Breast epithelium (tissue), 3 donors: ENCODE measurements at regions not wholly inside any gene's neighbourhood (a gene's known extent, or its start where the extent isn't known, plus 50 kb on each side); places are given as distances from the start of the nearest gene placed in this dataset.
"Not testable (repeated sequence)": the region's sequence is repeated elsewhere in the genome, so short reads cannot be mapped to it uniquely, and the experiment has no call there.

Experiments used
- POLR2A ChIP-seq: fragments of 450-650 bp; IDR thresholded peaks from one replicate; pipeline ENCODE4 v1.6.1; 2016; ENCODE audit warnings: antibody characterized with exemption, mild to moderate bottlenecking, moderate library complexity
- TF ChIP-seq, protein P1 (sequence below), 3 donors: fragments of 450-650 bp; IDR thresholded peaks; one replicate each; pipeline ENCODE4 v1.5.1; 2016 to 2017; ENCODE audit warnings: antibody characterized with exemption in 3 of 3, mild to moderate bottlenecking in 3 of 3, moderate library complexity in 3 of 3

DNA sequence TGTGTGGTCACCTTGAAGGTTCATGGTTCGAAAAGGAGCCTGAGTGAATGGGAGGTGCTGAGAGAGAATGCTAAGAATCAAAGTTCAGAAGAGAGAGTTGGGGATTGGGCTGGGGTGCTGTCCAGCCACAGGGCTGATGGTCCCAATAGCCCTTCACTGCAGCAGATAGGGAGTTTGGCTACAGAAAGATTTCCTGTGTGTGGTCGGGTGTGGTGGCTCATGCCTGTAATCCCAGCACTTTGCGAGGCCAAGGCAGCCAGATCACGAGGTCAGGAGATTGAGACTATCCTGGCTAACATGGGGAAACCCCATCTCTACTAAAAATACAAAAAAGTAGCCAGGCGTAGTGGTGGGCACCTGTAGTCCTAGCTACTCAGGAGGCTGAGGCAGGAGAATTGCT is 547.5 kb downstream of the MN1 start:
- TF ChIP-seq, protein P1, sequence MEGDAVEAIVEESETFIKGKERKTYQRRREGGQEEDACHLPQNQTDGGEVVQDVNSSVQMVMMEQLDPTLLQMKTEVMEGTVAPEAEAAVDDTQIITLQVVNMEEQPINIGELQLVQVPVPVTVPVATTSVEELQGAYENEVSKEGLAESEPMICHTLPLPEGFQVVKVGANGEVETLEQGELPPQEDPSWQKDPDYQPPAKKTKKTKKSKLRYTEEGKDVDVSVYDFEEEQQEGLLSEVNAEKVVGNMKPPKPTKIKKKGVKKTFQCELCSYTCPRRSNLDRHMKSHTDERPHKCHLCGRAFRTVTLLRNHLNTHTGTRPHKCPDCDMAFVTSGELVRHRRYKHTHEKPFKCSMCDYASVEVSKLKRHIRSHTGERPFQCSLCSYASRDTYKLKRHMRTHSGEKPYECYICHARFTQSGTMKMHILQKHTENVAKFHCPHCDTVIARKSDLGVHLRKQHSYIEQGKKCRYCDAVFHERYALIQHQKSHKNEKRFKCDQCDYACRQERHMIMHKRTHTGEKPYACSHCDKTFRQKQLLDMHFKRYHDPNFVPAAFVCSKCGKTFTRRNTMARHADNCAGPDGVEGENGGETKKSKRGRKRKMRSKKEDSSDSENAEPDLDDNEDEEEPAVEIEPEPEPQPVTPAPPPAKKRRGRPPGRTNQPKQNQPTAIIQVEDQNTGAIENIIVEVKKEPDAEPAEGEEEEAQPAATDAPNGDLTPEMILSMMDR (IDR thresholded peaks at IDR 0.05), result not testable (repeated sequence)
- TF ChIP-seq POLR2A, result not testable (repeated sequence)
